K562 (cell line): ENCODE measurements at regions not wholly inside any gene's neighbourhood (a gene's known extent, or its start where the extent isn't known, plus 50 kb on each side); places are given as distances from the start of the nearest gene placed in this dataset.

Source experiments
- ATF7 ChIP-seq: fragments of 450-650 bp; IDR thresholded peaks from 2 replicates; pipeline ENCODE4 v1.7.1; 2014; ENCODE audit warnings: mild to moderate bottlenecking, moderate library complexity
- CBX1 ChIP-seq: sonication (generic); IDR thresholded peaks from 2 replicates; pipeline ENCODE4 v1.6.1; 2016; ENCODE audit warnings: antibody characterized with exemption, low read depth, mild to moderate bottlenecking
- HLTF ChIP-seq: fragments of 450-650 bp; IDR thresholded peaks from 2 replicates; pipeline ENCODE4 v1.6.1; 2016
- KLF10 ChIP-seq: fragments of 250-450 bp; sonication (Bioruptor Pico); IDR thresholded peaks from 2 replicates; pipeline ENCODE4 v1.6.1; 2021; ENCODE audit warnings: matching md5 sums
- MECOM ChIP-seq: fragments of 250-450 bp; sonication (Bioruptor Pico); IDR thresholded peaks from 2 replicates; pipeline ENCODE4 v1.8.0; 2022; ENCODE audit warnings: inconsistent platforms
- MEF2D ChIP-seq: conservative IDR thresholded peaks from 2 replicates; pipeline ENCODE4 v1.6.1; 2016; ENCODE audit warnings: low read depth, missing genetic modification characterization, missing compliant biosample characterization
- MEIS2 ChIP-seq: fragments of 450-650 bp; IDR thresholded peaks from 2 replicates; pipeline ENCODE4 v1.6.1; 2014; ENCODE audit warnings: mild to moderate bottlenecking; ENCODE audit not compliant: partially characterized antibody
- NFE2 ChIP-seq: IDR thresholded peaks from 2 replicates; pipeline ENCODE4 v1.6.1; 2014; ENCODE audit warnings: antibody characterized with exemption, low read depth
- NFRKB ChIP-seq: fragments of 450-650 bp; IDR thresholded peaks from 2 replicates; pipeline ENCODE4 v1.6.1; 2016; ENCODE audit warnings: low read depth
- SIX5 ChIP-seq, 2 experiments: IDR thresholded peaks; 2 replicates each; pipeline ENCODE4 v1.6.1; 2011; ENCODE audit warnings: low read length in 2 of 2, borderline replicate concordance in 1 of 2, low read depth in 1 of 2, mild to moderate bottlenecking in 1 of 2, moderate library complexity in 1 of 2; ENCODE audit not compliant: insufficient read depth in 1 of 2
- SREBF2 ChIP-seq: sonication (generic); formaldehyde crosslinking; IDR thresholded peaks from 2 replicates; pipeline ENCODE4 v1.4.0; 2020; ENCODE audit warnings: mild to moderate bottlenecking, missing genetic modification reagents
- TCF3 ChIP-seq: sonication (generic); formaldehyde crosslinking; IDR thresholded peaks from 2 replicates; pipeline ENCODE4 v1.4.0; 2020; ENCODE audit warnings: mild to moderate bottlenecking, missing genetic modification reagents
- ZC3H4 ChIP-seq: sonication (generic); formaldehyde crosslinking; IDR thresholded peaks from 2 replicates; pipeline ENCODE4 v1.9.0; 2021; ENCODE audit warnings: missing genetic modification reagents, borderline replicate concordance
- ZNF707 ChIP-seq: fragments of 250-450 bp; sonication (Bioruptor Pico); conservative IDR thresholded peaks from 2 replicates; pipeline ENCODE4 v1.8.0; 2022; ENCODE audit warnings: inconsistent platforms, mild to moderate bottlenecking, moderate library complexity
- ZNF766 ChIP-seq: fragments of 200-800 bp; sonication (Bioruptor generic); conservative IDR thresholded peaks from 2 replicates; pipeline ENCODE4 v1.6.1; 2016; ENCODE audit warnings: missing genetic modification characterization, missing compliant biosample characterization
- TF ChIP-seq, protein P1 (sequence below): fragments of 450-650 bp; formaldehyde crosslinking; IDR thresholded peaks from 2 replicates; pipeline ENCODE4 v1.4.0; 2020; ENCODE audit warnings: mild to moderate bottlenecking, moderate library complexity
- TF ChIP-seq, protein P2 (sequence below): sonication (generic); formaldehyde crosslinking; IDR thresholded peaks from 2 replicates; pipeline ENCODE4 v1.8.0; 2023; ENCODE audit warnings: mild to moderate bottlenecking, missing genetic modification reagents
- TF ChIP-seq, protein P3 (sequence below): sonication (generic); formaldehyde crosslinking; IDR thresholded peaks from 2 replicates; pipeline ENCODE4 v1.8.0; 2023; ENCODE audit warnings: mild to moderate bottlenecking, missing genetic modification reagents

DNA sequence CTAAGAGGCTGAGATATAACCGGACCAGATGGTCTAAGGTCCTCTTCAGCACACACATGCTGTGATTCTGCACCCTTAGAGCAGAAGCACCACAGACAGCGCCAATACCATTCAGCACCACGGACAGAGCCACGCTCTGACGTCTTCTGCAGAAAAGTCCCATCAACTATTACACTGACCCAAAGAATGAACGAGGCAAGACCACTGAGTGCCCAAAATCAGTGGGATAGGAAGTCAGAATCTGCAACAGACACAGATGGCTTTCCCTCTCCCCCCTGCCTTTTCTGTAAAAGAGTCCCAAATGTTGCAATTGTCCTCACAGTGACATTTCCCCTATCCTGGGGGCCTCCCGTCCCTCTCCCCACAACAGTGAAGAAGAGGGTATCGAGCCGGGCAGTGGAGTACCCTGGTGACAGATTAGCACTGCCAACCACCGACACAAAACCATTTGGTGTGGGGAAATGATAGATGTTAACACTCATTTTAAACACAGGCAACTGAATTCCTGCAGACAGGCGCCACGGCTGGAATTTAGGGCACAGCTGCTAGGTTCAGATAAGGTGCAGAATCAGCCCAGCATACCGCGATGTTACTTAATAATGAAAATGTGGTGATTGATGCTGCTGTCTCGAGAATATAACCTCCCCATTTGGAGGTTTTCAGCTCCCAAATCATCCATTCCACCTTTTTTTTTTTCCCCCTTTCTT is 66.6 kb upstream of the CTNNBL1 start (continued):
- TF ChIP-seq NFE2 (no peak), HLTF (no peak), MEIS2 (peak; percentile 74), SIX5 (IDR thresholded peaks at IDR 0.05; ENCODE audit: borderline replicate concordance in 1 of 2, insufficient read depth in 1 of 2, low read depth in 1 of 2, low read length in 2 of 2) (no peak), TCF3 (CRISPR knock-in tag) (peak; percentile 86), ATF7 (peak; percentile 49; the same call in 1 of the 2 replicates), KLF10 (CRISPR knock-in tag) (no peak), MECOM (CRISPR knock-in tag) (peak; percentile 75), ZC3H4 (CRISPR knock-in tag) (no peak), MEF2D (tag) (peak; percentile 65; the same call in 1 of the 2 replicates), SREBF2 (CRISPR knock-in tag) (peak; percentile 98; the same call in 1 of the 2 replicates), CBX1 (no peak), NFRKB (no peak), ZNF766 (CRISPR knock-in tag) (peak; percentile 98), ZNF707 (no peak)
- TF ChIP-seq, protein P1, sequence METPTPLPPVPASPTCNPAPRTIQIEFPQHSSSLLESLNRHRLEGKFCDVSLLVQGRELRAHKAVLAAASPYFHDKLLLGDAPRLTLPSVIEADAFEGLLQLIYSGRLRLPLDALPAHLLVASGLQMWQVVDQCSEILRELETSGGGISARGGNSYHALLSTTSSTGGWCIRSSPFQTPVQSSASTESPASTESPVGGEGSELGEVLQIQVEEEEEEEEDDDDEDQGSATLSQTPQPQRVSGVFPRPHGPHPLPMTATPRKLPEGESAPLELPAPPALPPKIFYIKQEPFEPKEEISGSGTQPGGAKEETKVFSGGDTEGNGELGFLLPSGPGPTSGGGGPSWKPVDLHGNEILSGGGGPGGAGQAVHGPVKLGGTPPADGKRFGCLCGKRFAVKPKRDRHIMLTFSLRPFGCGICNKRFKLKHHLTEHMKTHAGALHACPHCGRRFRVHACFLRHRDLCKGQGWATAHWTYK: peak; percentile 63; the same call in 1 of the 2 replicates
- TF ChIP-seq, protein P2, sequence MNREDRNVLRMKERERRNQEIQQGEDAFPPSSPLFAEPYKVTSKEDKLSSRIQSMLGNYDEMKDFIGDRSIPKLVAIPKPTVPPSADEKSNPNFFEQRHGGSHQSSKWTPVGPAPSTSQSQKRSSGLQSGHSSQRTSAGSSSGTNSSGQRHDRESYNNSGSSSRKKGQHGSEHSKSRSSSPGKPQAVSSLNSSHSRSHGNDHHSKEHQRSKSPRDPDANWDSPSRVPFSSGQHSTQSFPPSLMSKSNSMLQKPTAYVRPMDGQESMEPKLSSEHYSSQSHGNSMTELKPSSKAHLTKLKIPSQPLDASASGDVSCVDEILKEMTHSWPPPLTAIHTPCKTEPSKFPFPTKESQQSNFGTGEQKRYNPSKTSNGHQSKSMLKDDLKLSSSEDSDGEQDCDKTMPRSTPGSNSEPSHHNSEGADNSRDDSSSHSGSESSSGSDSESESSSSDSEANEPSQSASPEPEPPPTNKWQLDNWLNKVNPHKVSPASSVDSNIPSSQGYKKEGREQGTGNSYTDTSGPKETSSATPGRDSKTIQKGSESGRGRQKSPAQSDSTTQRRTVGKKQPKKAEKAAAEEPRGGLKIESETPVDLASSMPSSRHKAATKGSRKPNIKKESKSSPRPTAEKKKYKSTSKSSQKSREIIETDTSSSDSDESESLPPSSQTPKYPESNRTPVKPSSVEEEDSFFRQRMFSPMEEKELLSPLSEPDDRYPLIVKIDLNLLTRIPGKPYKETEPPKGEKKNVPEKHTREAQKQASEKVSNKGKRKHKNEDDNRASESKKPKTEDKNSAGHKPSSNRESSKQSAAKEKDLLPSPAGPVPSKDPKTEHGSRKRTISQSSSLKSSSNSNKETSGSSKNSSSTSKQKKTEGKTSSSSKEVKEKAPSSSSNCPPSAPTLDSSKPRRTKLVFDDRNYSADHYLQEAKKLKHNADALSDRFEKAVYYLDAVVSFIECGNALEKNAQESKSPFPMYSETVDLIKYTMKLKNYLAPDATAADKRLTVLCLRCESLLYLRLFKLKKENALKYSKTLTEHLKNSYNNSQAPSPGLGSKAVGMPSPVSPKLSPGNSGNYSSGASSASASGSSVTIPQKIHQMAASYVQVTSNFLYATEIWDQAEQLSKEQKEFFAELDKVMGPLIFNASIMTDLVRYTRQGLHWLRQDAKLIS: peak; percentile 88
- TF ChIP-seq, protein P3, sequence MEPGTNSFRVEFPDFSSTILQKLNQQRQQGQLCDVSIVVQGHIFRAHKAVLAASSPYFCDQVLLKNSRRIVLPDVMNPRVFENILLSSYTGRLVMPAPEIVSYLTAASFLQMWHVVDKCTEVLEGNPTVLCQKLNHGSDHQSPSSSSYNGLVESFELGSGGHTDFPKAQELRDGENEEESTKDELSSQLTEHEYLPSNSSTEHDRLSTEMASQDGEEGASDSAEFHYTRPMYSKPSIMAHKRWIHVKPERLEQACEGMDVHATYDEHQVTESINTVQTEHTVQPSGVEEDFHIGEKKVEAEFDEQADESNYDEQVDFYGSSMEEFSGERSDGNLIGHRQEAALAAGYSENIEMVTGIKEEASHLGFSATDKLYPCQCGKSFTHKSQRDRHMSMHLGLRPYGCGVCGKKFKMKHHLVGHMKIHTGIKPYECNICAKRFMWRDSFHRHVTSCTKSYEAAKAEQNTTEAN: peak; percentile 77; the same call in 1 of the 2 replicates
